Panc1 (cell line): ENCODE measurements at regions not wholly inside any gene's neighbourhood (a gene's known extent, or its start where the extent isn't known, plus 50 kb on each side); places are given as distances from the start of the nearest gene placed in this dataset.

Source experiments
- CTCF ChIP-seq: fragments of 450-650 bp; IDR thresholded peaks from 2 replicates; pipeline ENCODE4 v1.5.1; 2017; ENCODE audit warnings: mild to moderate bottlenecking
- POLR2AphosphoS5 ChIP-seq: IDR thresholded peaks from 2 replicates; pipeline ENCODE4 v1.6.1; 2012; ENCODE audit warnings: mild to moderate bottlenecking, low read depth, low read length, moderate library complexity
- SIN3A ChIP-seq: IDR thresholded peaks from 2 replicates; pipeline ENCODE4 v1.6.1; 2012; ENCODE audit warnings: low read depth, mild to moderate bottlenecking, low read length, moderate library complexity, borderline replicate concordance; ENCODE audit not compliant: insufficient read depth

GRCh38 chr2:102893870-102894269, 132.0 kb downstream of the TMEM182 start:
- TF ChIP-seq CTCF (no peak), POLR2AphosphoS5 (no peak), SIN3A (no peak)
